ENCODE measurements at regions not wholly inside any gene's neighbourhood (a gene's known extent, or its start where the extent isn't known, plus 50 kb on each side); places are given as distances from the start of the nearest gene placed in this dataset.
"Not testable (repeated sequence)": the region's sequence is repeated elsewhere in the genome, so short reads cannot be mapped to it uniquely, and the experiment has no call there.

DNA sequence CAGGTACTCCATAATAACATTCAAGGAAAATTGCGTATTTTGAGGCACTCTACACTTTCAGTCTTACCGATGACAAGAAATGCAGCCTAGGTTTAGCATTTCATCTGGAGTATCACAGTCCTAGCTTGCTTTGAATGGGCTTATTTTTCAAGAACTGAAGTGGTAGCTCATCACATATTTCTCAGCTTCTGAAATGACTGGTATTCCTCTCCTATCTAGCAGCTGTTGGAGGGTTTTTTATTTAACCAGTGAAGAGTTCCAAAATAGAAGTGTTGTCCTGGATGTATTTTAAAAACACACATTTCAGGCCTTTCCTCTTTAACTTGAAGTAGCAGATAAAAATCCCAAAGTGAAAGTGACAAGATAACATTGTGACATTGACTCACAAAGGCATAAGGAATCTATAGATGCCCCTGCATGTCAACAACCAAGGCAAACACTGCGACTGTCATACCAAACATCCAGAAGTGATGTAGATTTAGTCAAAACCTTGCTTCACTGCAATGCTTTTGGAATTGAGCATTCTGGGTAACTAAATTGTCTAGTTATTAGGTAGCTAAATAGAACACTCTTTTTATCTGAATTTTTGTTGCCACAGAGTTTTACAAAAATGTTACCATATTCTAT lies 182.2 kb upstream of the FBXO33 start:
- H3K27ac ChIP-seq (ENCODE audit: low read depth in 1 of 3, low read length in 2 of 3) = no peak overlapping the region
- no peaks in the 10 kb centered on the region for H3K4me1 ChIP-seq (ENCODE audit: control insufficient read depth in 3 of 3, insufficient read depth in 2 of 3, low read depth in 1 of 3, low read length in 2 of 3)
- H3K36me3 ChIP-seq (ENCODE audit: control insufficient read depth in 3 of 3, insufficient read depth in 2 of 3, low read depth in 1 of 3, low read length in 3 of 3) = no peaks in the 10 kb centered on the region
- H3K9me3 ChIP-seq (ENCODE audit: control insufficient read depth in 2 of 2, insufficient read depth in 1 of 2, low read depth in 1 of 2, low read length in 1 of 2) = peaks cover 0 to 3% of the 10 kb centered on the region in 2 donors
- H3K4me3 ChIP-seq (ENCODE audit: low read depth in 1 of 3, low read length in 3 of 3) = no peak overlapping the region
- no peak for DNase-seq
- WGBS, 3 donors = 69 to 85% (median 84%) methylated on average over 3 of the region's 3 CpGs
- no peak for FAIRE-seq
- H3K27me3 ChIP-seq (ENCODE audit: control insufficient read depth in 3 of 3, insufficient read depth in 3 of 3, low read length in 3 of 3) = no peaks in the 10 kb centered on the region

DNA sequence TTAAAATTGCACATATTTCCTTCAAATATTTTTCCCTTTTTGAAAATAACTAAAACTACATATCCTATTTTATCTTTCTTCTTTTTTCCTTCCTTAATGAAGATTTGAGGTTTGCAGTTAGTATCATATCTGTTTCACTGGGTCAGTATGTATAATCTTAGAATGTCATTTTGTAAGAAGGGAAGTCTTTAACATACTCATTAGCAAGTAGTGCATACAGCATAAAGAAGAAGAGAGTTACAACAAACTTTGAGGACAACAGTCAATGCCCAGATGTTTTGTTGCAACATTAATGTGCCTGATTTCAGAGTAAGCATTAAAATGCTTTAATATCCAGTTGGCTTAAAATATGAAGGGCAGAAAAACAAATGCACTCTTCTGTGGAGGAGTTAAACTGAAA lies 176.9 kb upstream of the FBXO33 start:
- no peak overlapping the region for H3K4me3 ChIP-seq (ENCODE audit: low read depth in 1 of 3, low read length in 3 of 3)
- H3K9me3 ChIP-seq (ENCODE audit: control insufficient read depth in 2 of 2, insufficient read depth in 1 of 2, low read depth in 1 of 2, low read length in 1 of 2) = no peaks in the 10 kb centered on the region
- no peaks in the 10 kb centered on the region for H3K4me1 ChIP-seq (ENCODE audit: control insufficient read depth in 3 of 3, insufficient read depth in 2 of 3, low read depth in 1 of 3, low read length in 2 of 3)
- H3K36me3 ChIP-seq (ENCODE audit: control insufficient read depth in 3 of 3, insufficient read depth in 2 of 3, low read depth in 1 of 3, low read length in 3 of 3) = no peaks in the 10 kb centered on the region
- DNase-seq (no peak), FAIRE-seq (no peak)
- H3K27me3 ChIP-seq (ENCODE audit: control insufficient read depth in 3 of 3, insufficient read depth in 3 of 3, low read length in 3 of 3) = no peaks in the 10 kb centered on the region
- H3K27ac ChIP-seq (ENCODE audit: low read depth in 1 of 3, low read length in 2 of 3) = no peak overlapping the region

GRCh38 chr14:39607978-39608377 lies 175.7 kb upstream of the FBXO33 start:
- Histone ChIP-seq H3K4me1 (ENCODE audit: control insufficient read depth in 3 of 3, insufficient read depth in 2 of 3, low read depth in 1 of 3, low read length in 2 of 3) (no peaks in the 10 kb centered on the region), H3K36me3 (ENCODE audit: control insufficient read depth in 3 of 3, insufficient read depth in 2 of 3, low read depth in 1 of 3, low read length in 3 of 3) (no peaks in the 10 kb centered on the region), H3K9me3 (ENCODE audit: control insufficient read depth in 2 of 2, insufficient read depth in 1 of 2, low read depth in 1 of 2, low read length in 1 of 2) (no peaks in the 10 kb centered on the region), H3K4me3 (ENCODE audit: low read depth in 1 of 3, low read length in 3 of 3) (no peak overlapping the region), H3K27me3 (ENCODE audit: control insufficient read depth in 3 of 3, insufficient read depth in 3 of 3, low read length in 3 of 3) (no peaks in the 10 kb centered on the region), H3K27ac (ENCODE audit: low read depth in 1 of 3, low read length in 2 of 3) (no peak overlapping the region)
- DNase-seq (no peak), FAIRE-seq (no peak)
- 84 to 97% (median 97%) methylated on average over 1 of the region's 1 CpG for WGBS, 3 donors

DNA sequence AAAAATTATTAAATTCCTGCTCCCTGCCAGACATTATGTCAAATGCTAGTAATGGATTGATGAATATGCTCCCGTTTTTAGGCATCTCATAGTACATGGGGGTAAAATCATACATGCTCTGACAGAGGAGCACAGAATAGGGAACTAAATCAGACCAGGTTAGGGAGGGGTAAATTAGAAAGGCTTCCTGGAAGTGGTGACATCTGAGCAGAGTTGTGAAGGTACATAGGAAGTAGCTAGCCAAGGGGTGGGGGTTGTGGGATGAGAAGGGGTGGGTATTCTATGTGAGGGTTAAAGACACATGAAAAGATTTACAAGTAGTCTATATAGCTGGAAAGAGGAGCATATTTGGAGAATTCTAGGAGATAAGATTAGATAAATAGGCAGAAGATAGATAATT lies 171.7 kb upstream of the FBXO33 start:
- FAIRE-seq = no peak
- WGBS, 3 donors = 77 to 90% (median 78%) methylated on average over 1 of the region's 1 CpG

GRCh38 chr14:39593377-39593776 lies 161.1 kb upstream of the FBXO33 start:
- DNase-seq (no peak), FAIRE-seq (no peak)
- Histone ChIP-seq H3K36me3 (ENCODE audit: control insufficient read depth in 3 of 3, insufficient read depth in 2 of 3, low read depth in 1 of 3, low read length in 3 of 3) (no peaks in the 10 kb centered on the region), H3K27me3 (ENCODE audit: control insufficient read depth in 3 of 3, insufficient read depth in 3 of 3, low read length in 3 of 3) (no peaks in the 10 kb centered on the region), H3K4me3 (ENCODE audit: low read depth in 1 of 3, low read length in 3 of 3) (no peak overlapping the region), H3K4me1 (ENCODE audit: control insufficient read depth in 3 of 3, insufficient read depth in 2 of 3, low read depth in 1 of 3, low read length in 2 of 3) (no peaks in the 10 kb centered on the region), H3K9me3 (ENCODE audit: control insufficient read depth in 2 of 2, insufficient read depth in 1 of 2, low read depth in 1 of 2, low read length in 1 of 2) (no peaks in the 10 kb centered on the region), H3K27ac (ENCODE audit: low read depth in 1 of 3, low read length in 2 of 3) (no peak overlapping the region)
- WGBS, 3 donors = 88 to 97% (median 97%) methylated on average over 2 of the region's 2 CpGs

More for the DNA sequence above, 171.7 kb upstream of the FBXO33 start:
- Histone ChIP-seq H3K27me3 (ENCODE audit: control insufficient read depth in 3 of 3, insufficient read depth in 3 of 3, low read length in 3 of 3) (no peaks in the 10 kb centered on the region), H3K9me3 (ENCODE audit: control insufficient read depth in 2 of 2, insufficient read depth in 1 of 2, low read depth in 1 of 2, low read length in 1 of 2) (no peaks in the 10 kb centered on the region), H3K27ac (ENCODE audit: low read depth in 1 of 3, low read length in 2 of 3) (no peak overlapping the region), H3K4me1 (ENCODE audit: control insufficient read depth in 3 of 3, insufficient read depth in 2 of 3, low read depth in 1 of 3, low read length in 2 of 3) (no peaks in the 10 kb centered on the region), H3K4me3 (ENCODE audit: low read depth in 1 of 3, low read length in 3 of 3) (no peak overlapping the region), H3K36me3 (ENCODE audit: control insufficient read depth in 3 of 3, insufficient read depth in 2 of 3, low read depth in 1 of 3, low read length in 3 of 3) (no peaks in the 10 kb centered on the region)
- no peak for DNase-seq

DNA sequence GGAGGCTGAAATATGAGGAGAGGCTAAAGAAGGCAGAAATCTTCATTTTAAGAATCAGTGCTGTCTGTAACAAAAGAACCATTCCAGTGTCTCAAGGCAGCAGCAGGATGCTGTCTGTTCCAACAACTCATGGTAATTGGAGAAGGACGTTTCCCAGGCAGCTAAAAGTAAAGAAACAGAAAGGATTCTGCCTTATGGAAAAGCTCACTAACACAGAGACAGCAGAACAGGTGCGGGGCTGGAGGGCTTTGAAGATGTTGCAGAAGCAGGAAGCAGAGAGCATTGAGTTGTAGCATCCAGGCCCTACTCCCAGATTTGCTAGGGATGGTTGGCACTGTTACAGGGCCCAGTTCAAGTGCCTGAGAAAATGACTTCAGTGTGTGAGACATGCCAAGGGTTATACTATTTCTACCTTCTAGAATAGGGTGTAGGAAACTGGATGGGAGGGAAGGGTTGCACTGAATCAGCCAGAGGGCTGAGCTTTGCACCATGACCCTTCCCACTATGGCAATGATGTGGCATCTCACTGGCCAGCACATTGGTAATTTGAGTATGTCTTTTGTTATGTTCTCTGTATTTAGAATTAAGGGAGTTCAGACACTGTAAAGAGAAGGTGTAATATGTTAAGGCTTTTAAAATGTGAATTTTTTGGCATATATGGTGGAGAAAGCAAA lies 160.0 kb upstream of the FBXO33 start:
- Histone ChIP-seq H3K27ac (ENCODE audit: low read depth in 1 of 3, low read length in 2 of 3) (no peak overlapping the region), H3K36me3 (ENCODE audit: control insufficient read depth in 3 of 3, insufficient read depth in 2 of 3, low read depth in 1 of 3, low read length in 3 of 3) (no peaks in the 10 kb centered on the region), H3K4me1 (ENCODE audit: control insufficient read depth in 3 of 3, insufficient read depth in 2 of 3, low read depth in 1 of 3, low read length in 2 of 3) (no peaks in the 10 kb centered on the region), H3K4me3 (ENCODE audit: low read depth in 1 of 3, low read length in 3 of 3) (no peak overlapping the region), H3K9me3 (ENCODE audit: control insufficient read depth in 2 of 2, insufficient read depth in 1 of 2, low read depth in 1 of 2, low read length in 1 of 2) (no peaks in the 10 kb centered on the region), H3K27me3 (ENCODE audit: control insufficient read depth in 3 of 3, insufficient read depth in 3 of 3, low read length in 3 of 3) (no peaks in the 10 kb centered on the region)
- no peak for FAIRE-seq
- no peak for DNase-seq
- WGBS, 3 donors = 43 to 55% (median 54%) methylated on average over 2 of the region's 2 CpGs

DNA sequence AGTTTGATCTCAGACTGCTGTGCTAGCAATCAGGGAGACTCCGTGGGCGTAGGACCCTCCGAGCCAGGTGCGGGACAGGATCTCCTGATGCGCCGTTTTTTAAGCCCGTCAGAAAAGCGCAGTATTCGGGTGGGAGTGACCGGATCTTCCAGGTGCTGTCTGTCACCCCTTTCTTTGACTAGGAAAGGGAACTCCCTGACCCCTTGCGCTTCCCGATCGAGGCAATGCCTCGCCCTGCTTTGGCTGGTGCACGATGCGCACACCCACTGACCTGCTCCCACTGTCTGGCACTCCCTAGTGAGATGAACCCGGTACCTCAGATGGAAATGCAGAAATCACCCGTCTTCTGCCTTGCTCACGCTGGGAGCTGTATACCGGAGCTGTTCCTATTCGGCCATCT lies 157.6 kb upstream of the FBXO33 start:
- DNase-seq; H3K36me3 ChIP-seq (ENCODE audit: control insufficient read depth in 3 of 3, insufficient read depth in 2 of 3, low read depth in 1 of 3, low read length in 3 of 3); H3K9me3 ChIP-seq (ENCODE audit: control insufficient read depth in 2 of 2, insufficient read depth in 1 of 2, low read depth in 1 of 2, low read length in 1 of 2); H3K4me3 ChIP-seq (ENCODE audit: low read depth in 1 of 3, low read length in 3 of 3); H3K4me1 ChIP-seq (ENCODE audit: control insufficient read depth in 3 of 3, insufficient read depth in 2 of 3, low read depth in 1 of 3, low read length in 2 of 3); H3K27ac ChIP-seq (ENCODE audit: low read depth in 1 of 3, low read length in 2 of 3); FAIRE-seq; H3K27me3 ChIP-seq (ENCODE audit: control insufficient read depth in 3 of 3, insufficient read depth in 3 of 3, low read length in 3 of 3): not testable (repeated sequence)
- WGBS, 3 donors = 91 to 95% (median 94%) methylated on average over 19 to 21 of the region's 21 CpGs

GRCh38 chr14:39582028-39582654 lies 149.9 kb upstream of the FBXO33 start:
- no peaks in the 10 kb centered on the region for H3K36me3 ChIP-seq (ENCODE audit: control insufficient read depth in 3 of 3, insufficient read depth in 2 of 3, low read depth in 1 of 3, low read length in 3 of 3)
- H3K4me3 ChIP-seq (ENCODE audit: low read depth in 1 of 3, low read length in 3 of 3) = no peak overlapping the region
- DNase-seq (no peak), FAIRE-seq (no peak)
- no peak overlapping the region for H3K27ac ChIP-seq (ENCODE audit: low read depth in 1 of 3, low read length in 2 of 3)
- H3K4me1 ChIP-seq (ENCODE audit: control insufficient read depth in 3 of 3, insufficient read depth in 2 of 3, low read depth in 1 of 3, low read length in 2 of 3) = no peaks in the 10 kb centered on the region
- no peaks in the 10 kb centered on the region for H3K9me3 ChIP-seq (ENCODE audit: control insufficient read depth in 2 of 2, insufficient read depth in 1 of 2, low read depth in 1 of 2, low read length in 1 of 2)
- no peaks in the 10 kb centered on the region for H3K27me3 ChIP-seq (ENCODE audit: control insufficient read depth in 3 of 3, insufficient read depth in 3 of 3, low read length in 3 of 3)
- 24 to 39% (median 39%) methylated on average over 2 of the region's 2 CpGs for WGBS, 3 donors
